ENCODE measurements at regions not wholly inside any gene's neighbourhood (a gene's known extent, or its start where the extent isn't known, plus 50 kb on each side); places are given as distances from the start of the nearest gene placed in this dataset.

GRCh38 chr11:11672101-11672500 is 50.3 kb upstream of the GALNT18 start:
- TF ChIP-seq CTCF (conservative IDR thresholded peaks at IDR 0.05; ENCODE audit: low read depth, low read length) = no peak
- no peak for TF ChIP-seq RAD21 (IDR thresholded peaks at IDR 0.05; ENCODE audit: low read length)
- TF ChIP-seq RFX5 (IDR thresholded peaks at IDR 0.05; ENCODE audit: low read depth, low read length) = no peak
- TF ChIP-seq MAFK (IDR thresholded peaks at IDR 0.05; ENCODE audit: low read depth, low read length) = no peak
- TF ChIP-seq USF2 (IDR thresholded peaks at IDR 0.05; ENCODE audit: low read depth, low read length) = no peak
- no peak for TF ChIP-seq POLR2A (IDR thresholded peaks at IDR 0.05; ENCODE audit: low read depth, low read length)
- no peak for TF ChIP-seq CHD1 (IDR thresholded peaks at IDR 0.05; ENCODE audit: low read depth, low read length)
- TF ChIP-seq NFE2L2 (IDR thresholded peaks at IDR 0.05; ENCODE audit: low read depth, low read length) = no peak
- TF ChIP-seq FOS (IDR thresholded peaks at IDR 0.05; ENCODE audit: low read depth, low read length) = no peak
- TF ChIP-seq ELK1 (IDR thresholded peaks at IDR 0.05; ENCODE audit: borderline replicate concordance, low read depth, low read length) = no peak
- no peak for TF ChIP-seq SMC3 (IDR thresholded peaks at IDR 0.05; ENCODE audit: low read depth, low read length)
- no peak for TF ChIP-seq BHLHE40 (IDR thresholded peaks at IDR 0.05; ENCODE audit: low read depth, low read length)

Measured in IMR-90 (cell line).